HG02588 (cell line): ENCODE measurements at regions not wholly inside any gene's neighbourhood (a gene's known extent, or its start where the extent isn't known, plus 50 kb on each side); places are given as distances from the start of the nearest gene placed in this dataset.

Experiments
- ATAC-seq: cut with Tn5 transposase; IDR thresholded peaks from one replicate; pipeline ENCODE4 v1.9.1; 2021; ENCODE audit warnings: mild to moderate bottlenecking, moderate library complexity; ENCODE audit not compliant: unreplicated experiment

DNA sequence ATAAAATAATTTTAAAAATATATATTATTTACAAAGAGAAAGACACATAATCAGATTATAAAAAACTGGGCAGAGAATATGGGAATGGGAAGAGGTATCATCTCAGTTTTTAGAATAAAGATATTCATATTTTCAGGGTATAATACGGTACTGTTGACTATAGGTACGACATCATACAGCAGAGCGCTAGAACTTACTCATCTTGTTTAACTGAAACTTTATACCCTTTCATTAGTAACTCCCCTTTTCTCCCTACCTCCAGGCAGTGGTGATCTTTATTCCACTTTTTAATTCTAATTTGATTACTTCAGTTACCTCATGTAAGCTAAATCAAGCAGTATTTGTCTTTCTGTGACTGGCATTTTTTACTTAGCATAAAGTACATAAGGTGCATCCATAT, 742.1 kb downstream of the MTRR start:
- no peak for ATAC-seq

DNA sequence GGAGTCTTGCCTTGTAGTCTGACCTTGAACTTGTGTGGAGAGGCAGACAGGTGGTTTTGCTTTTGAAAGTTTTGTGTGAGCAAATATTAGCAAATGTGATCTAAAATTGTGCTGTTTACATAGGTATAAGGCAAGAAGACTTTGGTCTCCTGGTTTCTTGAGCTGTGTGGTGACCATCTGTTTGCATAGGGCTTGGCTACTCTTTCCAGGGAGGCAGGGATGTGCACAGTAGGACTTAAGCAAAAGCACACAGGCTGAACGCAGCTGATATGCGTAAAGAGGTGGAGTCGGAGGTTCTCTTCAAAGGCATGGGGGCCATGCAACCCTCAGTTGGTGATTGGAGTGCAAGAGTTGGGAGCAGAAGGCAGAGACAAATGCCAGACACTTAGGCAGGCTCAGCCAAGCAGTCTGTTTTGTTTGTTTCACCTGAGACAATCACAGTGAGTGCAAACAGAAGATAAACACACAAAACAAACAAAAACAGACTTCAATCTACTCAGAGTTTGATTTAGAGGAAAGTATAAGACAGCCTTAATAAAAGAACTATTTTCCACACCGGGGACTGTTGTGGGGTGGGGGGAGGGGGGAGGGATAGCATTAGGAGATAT, 744.2 kb downstream of the MTRR start:
- ATAC-seq, result no peak

DNA sequence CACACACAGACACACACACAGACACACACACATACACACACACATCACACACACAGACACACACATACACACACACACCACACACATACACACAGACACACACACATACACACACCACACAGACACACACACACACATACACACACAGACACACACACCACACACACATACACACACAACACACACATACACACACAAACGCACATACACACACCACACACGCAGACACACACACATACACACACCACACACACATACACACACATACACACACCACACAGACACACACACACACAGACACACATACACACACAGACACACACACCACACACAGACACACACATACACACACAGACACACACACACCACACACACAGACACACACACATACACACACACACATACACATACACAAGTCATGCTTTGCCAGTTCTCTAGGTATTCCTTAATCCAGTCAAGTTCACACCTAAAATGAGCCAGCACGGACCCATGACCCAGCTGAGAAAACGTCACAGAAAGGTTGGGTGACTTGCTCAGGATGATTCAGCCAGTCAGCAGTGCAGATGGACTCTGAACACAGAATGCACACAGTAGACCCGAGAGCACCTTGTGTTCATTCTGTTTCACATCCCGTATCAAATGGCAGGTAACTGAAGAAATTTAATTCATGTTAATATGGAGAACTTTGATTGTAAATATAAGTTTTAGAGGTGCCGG, 746.4 kb downstream of the MTRR start:
- ATAC-seq, result no peak

DNA sequence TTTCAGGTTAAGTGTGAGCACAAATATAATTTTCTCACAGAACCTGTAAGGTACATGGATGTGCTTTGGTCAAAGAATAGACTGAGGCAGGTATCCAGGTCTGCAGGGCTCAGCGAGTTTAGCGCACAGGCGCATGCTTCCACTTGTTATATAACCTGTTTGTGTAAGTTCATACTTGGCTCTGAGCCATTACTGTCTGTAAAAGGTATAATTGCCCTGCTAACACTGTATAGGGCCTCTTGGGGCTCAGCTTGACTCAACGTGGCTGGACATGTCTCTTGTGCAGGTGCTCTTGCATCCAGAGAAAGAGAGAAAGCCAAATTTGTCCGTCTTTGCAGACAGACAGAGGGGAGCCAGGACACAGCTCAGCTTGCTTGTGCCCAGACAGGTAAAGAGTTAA, 759.6 kb downstream of the MTRR start:
- ATAC-seq, result no peak

DNA sequence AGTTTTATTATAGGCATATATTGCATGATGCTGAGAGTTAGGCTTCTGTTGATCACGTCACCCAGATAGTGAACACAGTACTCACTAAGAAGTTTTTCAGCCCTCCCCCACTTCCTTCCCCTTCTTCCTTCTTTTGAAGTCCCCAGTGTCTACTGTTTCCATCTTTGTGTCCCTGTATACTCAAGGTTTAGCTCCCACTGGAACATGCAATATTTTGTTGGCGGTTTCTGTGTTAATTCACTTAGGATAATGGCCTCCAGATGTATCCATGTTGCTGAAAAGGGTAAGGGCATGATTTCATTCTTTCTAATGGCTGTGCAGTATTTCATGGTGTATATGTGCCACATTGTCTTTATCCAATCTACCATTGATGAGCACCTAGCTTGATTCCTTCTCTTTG, 764.3 kb downstream of the MTRR start:
- no peak for ATAC-seq

DNA sequence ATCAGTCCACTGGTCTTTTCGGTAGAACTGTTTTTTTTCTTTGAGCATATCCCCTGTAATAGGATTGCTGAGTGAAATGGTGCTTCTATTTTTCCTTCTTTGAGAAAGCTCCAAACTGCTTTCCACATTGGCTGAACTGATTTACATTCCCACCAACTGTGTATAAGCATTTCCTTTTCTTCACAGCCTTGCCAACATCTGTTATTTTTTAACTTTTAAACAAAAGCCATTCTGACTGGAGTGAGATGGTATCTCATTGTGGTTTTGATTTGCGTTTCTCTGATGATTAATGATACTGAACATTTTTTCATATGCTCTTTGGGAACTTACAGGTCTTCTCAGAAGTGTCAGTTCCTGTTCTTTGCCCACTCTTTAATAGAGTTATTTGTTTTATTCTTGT, 764.7 kb downstream of the MTRR start:
- no peak for ATAC-seq

DNA sequence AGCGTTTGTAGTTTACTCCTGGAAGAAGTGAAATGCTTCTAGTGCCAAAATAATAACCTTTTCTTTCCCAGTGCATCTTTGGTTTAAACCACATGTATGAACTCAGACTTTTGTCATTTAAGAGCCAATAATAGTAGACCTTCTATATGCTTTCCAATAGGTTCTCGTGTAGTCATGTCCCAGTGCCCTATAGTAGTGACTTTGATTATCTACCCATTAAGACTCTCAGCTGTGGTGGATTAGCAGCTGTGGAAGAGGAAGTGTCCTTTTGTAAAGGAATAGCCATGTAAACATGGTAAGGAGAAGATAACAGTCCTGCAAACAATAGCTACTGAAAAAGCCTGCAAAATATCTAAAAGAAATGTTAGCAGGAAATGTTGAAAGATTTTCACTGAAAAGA, 765.3 kb downstream of the MTRR start:
- no peak for ATAC-seq

DNA sequence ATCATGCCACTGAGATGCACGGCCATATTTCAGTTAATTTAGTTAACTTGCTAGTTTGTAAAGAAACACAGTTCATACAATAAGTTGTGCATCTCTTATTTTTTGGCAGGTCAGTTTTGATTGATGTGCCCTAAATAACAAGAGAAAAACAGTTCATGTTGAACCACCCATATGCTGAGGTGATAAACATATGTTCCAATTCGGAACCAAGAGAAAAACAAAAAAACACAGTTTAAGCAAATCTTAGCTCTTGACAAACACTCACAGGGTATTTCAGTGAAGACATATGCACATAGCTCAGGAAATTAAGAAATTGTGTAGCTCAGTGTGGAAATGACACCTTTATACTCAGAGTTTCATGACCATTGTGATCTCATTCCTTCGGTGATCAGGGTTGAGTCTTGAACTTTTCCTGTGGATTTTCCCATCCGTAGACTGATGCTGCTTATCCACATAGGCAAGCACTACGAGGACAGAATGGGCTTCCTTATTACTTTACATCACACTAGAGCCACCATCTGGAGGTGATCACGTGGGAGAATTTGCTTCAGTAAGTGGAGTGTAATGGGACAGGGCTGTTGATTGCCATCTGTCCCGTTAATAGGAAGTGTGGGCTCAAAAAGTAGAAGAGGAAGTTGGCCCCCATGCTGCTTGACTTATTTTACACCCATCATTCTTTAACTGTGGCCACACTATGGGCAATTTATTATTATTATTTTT, 773.0 kb downstream of the MTRR start:
- ATAC-seq, result no peak

DNA sequence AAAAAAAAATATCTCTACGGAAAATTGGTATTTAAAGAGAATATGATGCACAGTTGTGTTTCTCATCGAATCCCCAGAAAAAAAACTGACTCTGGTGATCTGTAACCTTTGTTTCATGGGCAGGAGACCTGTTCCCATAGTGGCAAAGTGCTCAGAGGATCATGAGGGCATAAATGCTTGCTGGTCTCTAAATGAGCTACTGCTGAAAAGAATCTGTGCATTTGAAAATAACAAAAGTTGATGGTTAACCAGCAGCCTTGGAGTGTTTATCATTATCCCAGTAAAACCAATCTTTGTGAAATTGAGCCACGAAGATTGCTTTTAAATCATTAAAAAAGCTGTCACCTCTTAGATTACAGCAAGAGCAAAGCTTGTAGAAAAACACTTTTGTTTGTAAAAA, 775.4 kb downstream of the MTRR start:
- no peak for ATAC-seq

DNA sequence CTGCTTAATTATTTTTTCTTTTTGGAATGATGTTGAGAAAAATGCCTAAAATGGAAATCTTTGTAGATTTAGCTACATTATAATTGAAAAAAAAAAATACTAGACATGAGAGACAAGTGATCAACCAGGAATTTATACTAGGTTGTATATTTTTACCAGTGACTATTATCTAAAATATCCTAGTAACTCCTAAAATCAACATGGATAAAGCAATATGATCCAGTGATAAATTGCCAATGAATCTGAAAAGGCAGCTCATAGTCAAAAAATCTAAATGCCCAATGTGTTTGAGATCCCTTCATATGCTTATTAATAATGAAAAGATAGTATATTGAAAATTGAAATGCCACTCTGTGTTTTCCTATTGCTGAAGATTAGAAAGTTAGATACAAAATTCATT, 778.2 kb downstream of the MTRR start:
- ATAC-seq, result no peak

DNA sequence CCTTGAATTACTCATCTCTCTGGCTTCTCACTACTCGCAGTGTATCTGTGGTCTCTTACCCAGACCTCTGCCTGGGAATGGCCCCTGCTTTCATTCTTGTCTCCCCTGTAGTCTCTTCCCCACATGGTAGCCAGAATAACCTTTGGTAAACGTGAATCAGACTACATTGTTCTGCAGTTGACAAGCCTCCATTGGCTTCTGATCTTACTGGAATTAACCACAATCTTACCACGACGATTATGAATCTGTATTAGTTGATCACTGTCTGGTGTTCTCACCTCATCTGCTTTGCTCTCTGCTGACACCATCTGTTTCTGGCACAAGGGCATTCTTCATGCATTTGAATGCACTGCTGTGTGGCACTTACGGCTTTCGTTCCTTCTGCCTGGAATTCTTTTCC, 781.2 kb downstream of the MTRR start:
- ATAC-seq, result no peak

DNA sequence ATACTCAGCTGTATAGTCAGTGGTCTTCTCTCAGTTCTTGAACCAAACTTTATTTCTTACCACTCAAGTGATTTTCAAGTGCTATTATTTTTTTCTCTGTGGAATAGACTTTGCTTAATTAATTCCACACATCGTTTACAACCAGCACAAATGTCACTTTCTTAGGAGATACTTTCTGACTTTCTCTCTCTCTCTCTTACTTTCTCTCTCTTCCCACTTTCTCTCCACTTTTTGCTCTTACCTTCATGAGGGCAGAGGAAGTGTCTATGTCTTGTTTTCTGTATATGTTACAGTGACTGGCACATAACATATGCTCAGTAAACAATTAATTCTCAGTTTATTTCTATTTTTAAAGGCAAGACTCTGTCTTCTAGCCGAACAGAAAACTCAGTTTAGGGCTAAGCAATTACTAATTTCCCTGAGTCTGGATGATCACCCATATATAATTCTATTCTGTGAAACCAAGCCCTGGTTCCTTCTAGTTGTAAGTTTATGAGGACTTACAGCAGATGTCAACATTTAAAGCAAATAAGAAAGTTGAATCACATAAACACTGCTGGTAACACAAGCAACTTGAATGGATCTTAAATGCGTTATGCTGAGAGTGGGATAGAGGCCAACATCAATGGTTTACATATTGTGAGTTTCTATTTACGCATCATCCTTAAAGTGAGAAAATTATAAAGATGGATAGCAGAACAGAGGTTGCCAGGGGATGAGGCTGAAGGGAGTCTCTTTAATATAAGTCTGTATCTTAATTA, 791.4 kb downstream of the MTRR start:
- no peak for ATAC-seq

DNA sequence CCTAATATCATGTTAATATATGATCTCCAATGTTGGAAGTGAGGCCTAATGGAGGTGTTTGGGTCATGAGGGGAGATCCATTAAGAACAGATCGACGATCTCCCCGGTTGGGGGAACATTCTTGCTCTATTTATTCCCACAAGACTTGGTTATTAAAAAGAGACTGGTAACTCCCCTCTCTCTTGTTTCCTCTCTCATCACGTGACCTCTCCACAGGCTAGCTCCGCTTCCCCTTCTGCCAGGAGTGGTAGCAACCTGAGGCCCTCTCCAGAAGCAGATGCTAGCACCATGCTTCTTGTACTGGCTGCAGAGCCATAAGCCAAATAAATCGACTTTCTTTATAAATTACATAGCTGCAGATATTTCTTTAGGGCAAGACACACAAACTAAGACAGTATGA, 794.4 kb downstream of the MTRR start:
- no peak for ATAC-seq

DNA sequence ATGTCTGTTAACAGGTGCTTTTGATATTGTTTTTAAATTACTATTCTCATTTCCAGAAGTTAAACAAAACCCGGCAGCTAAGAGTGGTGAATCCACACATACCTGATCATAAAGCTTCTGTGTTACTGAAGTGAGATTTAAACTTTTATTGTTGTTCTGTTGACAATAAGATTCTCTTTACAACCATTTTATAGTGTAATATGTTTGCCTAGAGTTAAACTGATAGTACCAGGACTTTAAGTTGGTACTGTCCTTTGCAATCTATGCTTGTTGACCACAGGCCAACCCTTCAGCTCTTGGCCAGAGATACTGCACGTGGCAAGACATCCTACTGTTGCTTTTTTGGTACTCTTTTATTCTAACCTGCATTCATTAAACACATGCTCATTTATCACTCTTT, 806.2 kb downstream of the MTRR start:
- no peak for ATAC-seq

DNA sequence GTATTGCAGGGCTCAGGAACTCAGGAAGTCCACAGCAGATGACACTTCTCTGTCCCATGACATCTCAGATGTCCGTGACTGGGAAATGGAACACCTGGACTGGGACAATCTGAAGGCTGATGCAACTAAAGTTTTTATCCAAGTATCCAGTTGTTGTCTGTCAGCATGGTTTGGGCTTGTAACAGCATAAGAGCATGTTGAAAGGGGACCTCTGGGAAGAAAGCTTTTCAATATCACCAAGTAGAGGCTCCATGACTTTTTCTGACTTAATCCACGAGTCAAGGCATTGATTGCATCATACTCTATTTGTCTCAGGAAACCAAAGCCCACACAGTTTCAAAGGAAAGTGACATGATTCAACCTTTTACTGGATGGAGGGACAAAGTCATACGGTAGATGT, 807.7 kb downstream of the MTRR start:
- ATAC-seq, result no peak

DNA sequence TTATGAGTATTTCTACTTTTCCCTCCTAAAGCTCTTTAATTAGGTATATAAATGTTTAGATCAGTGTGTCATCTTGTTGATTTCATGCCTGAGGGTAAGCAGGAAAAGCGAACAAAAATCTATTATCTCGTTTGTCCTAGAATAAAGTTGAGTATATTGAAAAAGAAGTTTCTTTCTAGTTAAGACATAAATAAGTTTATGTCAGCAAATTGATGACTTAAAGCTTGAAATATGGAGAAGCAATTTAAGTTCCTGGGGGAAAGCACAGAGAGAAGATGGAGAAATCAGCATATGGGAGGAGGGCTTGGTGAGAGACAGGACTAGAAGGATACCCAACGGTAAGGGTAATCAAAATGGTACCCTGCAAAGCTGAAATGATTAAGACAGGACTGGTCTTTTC, 813.4 kb downstream of the MTRR start:
- no peak for ATAC-seq

DNA sequence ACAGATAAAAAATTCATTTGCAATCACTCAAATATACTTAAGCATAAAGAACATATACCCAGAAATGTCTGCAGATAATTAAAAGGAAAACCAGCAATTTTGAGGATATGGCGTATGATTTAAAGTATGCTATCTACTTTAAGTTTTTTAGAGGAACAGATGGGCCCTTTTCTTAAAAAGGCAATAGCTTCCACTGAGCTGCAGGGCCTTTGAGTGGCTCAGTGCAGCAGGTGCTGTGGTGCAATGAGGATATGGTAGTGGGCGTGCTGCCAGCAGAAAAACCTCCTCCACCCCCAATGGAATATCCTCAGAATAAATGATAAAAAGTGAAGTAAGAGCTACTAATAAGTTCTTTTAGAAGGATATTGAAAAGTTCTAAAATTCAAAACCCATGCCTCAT, 814.5 kb downstream of the MTRR start:
- no peak for ATAC-seq

DNA sequence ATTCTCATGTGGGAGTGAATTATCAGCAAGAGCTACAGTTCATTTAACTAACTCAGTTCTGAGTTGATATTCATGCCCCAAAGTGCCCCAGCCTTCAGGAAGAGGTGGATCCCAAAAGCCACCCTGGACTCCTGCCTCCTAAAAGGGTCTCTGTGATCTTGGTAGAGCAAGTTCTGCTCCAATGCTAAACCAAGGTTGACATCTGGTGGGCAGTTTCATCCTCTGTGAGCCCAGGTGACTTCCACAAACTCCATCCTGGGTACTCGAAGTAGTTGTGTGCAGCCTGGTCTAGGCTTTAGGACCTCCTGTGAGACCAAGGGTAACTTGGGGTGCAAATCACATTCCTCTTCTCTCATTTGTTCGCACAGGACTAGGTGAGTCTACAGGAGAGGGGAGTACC, 816.8 kb downstream of the MTRR start:
- no peak for ATAC-seq

DNA sequence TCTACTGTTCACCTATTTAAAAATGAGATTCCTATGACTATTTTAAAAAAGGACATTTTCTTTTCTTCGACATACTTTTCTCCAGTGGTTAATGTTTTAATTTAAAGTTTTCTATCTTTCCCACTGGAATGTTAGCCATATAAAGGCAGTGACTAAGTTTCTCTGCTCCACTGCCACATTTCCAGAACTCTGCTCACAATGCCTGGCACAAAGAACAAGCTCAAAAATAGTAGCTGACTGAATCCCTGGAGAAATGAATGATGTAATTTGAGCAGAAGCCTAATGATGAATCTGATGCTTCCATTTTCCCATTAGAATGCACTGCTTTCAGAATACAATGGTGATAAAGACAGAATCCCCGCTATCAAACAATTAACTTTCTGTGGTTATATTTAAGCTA, 817.8 kb downstream of the MTRR start:
- ATAC-seq, result no peak

DNA sequence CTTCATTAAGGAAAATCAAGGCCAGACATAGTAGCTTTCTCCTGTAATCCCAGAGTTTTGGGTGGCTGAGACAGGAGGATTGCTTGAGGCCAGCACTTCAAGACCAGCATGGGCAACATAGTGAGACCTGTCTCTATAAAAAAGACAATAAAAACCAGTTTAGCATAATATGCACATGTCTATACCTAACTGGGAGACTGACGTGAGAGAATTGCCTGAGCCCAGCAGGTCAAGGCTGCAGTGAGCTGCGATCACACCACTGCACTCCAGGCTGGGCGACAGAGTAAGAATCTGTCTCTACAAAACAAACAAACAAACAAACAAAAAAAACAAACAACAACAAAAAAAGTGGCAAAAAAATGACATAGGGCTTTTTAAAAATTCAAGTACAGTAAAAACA, 820.8 kb downstream of the MTRR start:
- ATAC-seq, result no peak

DNA sequence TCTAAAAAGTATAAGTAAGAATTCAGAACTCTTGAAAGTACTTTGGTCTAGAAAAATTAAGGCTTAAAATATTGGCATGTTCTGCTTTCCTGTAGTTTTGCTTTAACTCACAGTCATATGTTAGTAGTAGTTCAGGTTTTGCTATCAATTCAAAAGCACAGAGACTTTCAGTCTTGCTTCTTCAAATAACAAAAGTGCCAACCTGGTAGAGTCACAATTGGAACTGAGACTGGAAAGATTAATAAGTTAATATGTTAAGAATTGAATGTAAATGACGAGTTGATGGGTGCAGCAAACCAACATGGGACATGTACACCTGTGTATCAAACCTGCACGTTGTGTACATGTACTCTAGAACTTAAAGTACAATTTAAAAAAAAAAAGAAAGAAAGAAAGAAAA, 822.3 kb downstream of the MTRR start:
- ATAC-seq, result no peak
